ENCODE measurements at regions not wholly inside any gene's neighbourhood (a gene's known extent, or its start where the extent isn't known, plus 50 kb on each side); places are given as distances from the start of the nearest gene placed in this dataset.

DNA sequence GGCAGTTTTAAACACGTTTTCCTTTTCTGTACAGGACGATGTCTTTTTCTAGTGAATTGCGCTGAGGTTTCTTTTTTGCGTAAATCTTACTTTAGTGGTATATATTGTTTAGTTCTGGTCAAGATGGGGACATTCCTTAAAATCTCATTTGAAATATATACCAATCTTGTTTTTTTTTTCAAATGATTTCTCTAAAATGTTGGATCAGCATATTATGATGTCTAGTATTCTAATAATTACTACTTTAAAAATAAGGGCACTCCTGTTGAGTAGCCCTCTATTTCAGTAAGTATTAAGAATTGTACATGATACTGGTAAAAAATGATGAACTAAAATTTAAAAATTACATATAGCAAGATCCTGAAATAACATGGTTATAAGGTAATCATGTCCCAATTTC lies 224.1 kb upstream of the ARHGAP24 start:
- no peak for DNase-seq (ENCODE audit: extremely low read depth in 1 of 2, low read depth in 1 of 2)

DNA sequence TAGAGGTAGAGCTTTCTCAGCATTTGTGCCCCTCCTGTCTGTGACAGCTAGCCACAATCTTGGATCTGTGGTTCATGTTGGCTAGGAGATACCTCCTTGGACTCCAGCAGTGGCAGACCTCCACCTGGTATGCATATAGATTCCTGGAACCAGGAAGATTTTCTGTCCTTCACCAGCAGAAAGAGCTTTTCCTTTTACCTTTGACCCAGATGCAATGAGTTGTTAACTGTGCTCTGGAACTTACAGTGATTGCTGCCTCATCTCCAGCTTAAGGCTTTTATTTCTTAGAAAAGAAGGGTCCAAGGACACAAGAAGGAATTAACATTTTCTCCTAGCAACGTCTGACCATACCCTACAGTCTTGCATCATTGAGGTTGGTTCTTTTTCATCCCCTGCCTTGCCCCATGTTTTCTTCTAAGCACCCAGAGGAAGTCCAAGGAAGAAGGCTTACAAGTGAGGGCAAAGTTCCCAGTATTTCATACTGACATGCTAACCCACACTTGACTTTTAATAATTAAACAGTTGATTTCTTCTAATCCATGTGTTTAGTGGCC lies 217.1 kb upstream of the ARHGAP24 start:
- DNase-seq (ENCODE audit: extremely low read depth in 1 of 2, low read depth in 1 of 2), result no peak

DNA sequence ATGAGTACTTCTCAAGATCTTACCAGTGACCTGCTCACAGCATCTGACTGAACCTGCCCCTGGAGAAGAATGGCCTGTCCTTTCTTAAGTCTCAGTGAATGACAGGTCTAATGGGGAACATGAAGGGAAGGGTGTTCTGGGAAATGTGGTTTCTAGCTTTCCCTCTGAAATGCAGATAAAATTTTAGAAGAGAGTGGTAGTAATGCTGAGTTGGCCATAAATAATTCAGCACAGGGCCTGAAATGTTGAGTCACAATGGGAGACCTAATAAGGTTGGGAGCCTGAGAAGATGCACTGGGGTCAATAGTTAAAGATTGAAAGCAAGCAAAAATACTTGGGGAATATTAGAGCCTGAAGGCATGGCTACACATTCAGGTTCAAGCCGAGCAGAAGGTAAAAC lies 214.9 kb upstream of the ARHGAP24 start:
- DNase-seq (ENCODE audit: extremely low read depth in 1 of 2, low read depth in 1 of 2), result no peak

DNA sequence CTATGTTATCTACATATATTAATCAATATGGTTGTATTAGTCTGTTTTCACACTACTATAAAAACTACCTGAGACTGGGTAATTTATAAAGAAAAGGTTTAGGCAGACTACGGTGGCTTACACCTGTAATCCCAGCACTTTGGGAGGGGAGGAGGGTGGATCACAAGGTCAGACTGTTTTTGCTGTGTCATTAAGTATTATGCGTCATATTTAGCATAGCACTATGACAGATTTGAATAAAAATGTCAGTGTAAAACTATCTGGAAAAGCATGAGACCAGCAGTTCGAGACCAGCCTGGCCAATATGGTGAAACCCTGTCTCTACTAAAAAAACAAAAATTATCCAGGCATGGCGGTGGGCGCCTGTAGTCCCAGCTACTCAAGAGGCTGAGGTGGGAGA lies 209.7 kb upstream of the ARHGAP24 start:
- no peak for DNase-seq (ENCODE audit: extremely low read depth in 1 of 2, low read depth in 1 of 2)

DNA sequence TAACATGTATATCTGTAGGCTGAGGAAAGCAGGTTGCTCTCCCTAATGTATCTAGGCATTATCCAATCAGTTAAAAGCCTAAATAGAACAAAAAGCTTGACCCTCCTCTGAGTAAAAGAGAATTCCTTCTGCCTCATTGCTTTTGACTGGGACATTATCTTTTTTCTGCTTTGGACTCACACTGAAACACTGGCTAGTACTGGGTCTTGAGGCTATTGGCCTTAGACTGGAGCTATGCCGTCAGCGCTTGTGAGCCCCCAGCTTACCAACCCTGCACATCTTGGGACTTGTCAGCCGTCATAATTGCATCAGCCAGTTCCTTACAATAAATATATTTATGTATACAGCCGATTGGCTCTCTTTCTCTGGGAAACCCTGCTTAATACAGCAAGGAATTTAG lies 206.8 kb upstream of the ARHGAP24 start:
- DNase-seq (ENCODE audit: extremely low read depth in 1 of 2, low read depth in 1 of 2), result no peak

DNA sequence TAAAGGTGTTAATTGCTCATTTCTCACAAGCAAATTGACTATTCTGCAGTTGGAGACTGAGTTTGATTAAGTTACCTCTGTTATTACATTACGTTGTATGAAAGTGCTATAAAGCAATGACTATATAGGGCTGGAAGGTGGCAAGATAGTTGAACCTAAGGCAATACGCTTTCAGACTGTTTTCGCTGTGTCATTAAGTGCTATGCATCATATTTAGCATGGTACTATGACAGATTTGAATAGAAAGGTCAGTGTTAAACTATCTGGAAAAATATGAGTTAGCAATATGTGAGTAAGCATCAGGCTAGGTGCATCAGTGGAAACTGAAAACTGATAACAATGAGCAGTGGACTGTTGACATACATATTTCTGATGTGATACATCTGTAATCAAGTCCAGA lies 206.0 kb upstream of the ARHGAP24 start:
- DNase-seq (ENCODE audit: extremely low read depth in 1 of 2, low read depth in 1 of 2), result no peak

DNA sequence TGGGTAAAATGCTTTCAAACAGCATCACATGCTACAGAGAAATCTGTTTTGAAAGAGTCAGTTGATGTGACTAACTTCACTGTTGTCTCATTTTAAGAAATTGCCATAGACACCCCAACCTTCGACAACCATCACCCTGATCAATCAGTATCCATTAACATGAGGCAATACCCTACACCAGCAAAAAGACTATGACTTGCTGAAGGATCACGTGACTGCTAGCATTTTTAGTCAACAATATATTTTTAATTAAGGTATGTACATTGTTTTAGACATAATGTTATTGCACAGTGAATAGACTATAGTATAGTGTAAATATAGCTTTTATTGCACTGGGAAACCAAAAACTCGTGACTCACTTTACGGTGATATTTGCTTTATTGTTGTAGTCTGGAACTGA lies 200.0 kb upstream of the ARHGAP24 start:
- DNase-seq (ENCODE audit: extremely low read depth in 1 of 2, low read depth in 1 of 2), result no peak

DNA sequence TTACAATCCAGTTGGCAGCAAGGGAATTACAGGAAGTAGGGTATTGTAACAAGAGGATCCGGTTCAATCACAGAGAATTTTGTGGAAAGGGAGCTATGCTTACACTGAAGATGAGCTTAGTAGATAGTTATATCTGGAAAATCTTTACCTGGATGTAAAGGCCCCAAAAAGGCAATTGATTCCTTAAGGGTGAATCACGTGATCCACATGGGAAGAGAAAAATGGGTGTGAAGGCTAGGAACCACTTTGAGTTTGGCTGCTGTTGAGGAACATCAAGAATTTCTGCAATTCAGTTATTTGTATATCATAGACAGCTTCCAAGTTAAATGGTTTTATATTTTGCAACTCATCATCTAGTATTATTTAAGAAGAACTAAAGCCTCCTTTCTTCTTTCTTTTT lies 194.0 kb upstream of the ARHGAP24 start:
- no peak for DNase-seq (ENCODE audit: extremely low read depth in 1 of 2, low read depth in 1 of 2)

DNA sequence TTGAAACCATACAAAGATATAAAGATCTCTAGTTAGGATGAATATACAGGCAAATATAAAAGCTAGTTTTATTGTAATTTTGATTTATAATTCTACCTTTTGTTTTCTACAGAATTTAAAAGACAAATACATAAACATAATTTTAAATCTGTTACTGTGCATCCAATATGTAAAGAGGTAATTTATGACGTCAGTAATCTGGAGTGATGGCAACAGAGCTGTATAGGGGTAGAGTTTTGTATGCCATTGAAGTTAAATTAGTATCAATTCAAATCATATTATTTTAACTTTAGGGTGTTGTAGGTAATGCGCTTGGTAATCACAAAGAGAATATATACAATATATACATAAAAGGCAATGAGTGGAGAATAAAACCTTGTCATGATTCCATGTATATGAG lies 183.7 kb upstream of the ARHGAP24 start:
- DNase-seq (ENCODE audit: extremely low read depth in 1 of 2, low read depth in 1 of 2), result no peak

DNA sequence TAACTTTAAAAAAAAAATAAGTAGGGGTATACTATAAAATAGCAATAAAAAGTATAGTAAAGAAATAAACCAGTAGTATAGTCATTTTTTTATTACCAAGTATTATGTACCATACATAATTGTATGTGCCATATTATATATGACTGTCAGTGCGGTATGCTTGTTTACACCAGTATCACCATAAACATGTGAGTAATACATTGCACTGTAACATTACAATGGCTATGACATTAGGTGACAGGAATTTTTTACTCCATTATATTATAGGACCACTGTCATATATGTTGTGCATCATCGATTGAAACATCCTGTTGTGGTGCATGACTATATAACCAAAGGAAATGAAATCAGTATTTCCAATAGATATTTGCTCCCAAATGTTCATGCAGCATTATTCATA lies 176.9 kb upstream of the ARHGAP24 start:
- DNase-seq (ENCODE audit: extremely low read depth in 1 of 2, low read depth in 1 of 2), result no peak

DNA sequence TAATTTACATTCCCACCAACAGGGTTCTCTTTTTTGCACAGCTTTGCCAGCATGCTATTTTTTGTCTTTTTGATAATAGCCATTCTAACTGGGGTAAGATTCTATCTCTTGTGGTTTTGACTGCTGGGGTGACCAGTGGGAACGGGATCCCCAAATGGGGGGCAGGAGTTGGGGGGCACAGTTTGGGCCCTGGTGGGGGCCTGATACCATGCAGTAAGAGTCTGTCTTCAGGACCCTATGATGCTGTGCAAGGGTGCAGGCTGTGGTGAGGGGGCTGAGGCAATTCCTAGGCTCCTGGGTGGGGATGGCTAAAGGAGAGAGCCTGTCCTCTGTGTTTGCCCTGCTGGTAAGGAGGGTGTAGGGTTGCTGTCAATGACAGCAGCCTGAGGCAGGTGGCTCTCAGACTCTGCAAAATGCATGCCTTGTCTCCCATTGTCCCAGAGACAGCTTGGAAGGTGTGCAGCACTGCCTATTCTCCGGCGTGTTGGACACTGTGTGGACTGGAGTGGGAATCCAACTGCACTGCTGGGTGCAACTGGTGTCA lies 172.7 kb upstream of the ARHGAP24 start:
- DNase-seq (ENCODE audit: extremely low read depth in 1 of 2, low read depth in 1 of 2), result no peak

DNA sequence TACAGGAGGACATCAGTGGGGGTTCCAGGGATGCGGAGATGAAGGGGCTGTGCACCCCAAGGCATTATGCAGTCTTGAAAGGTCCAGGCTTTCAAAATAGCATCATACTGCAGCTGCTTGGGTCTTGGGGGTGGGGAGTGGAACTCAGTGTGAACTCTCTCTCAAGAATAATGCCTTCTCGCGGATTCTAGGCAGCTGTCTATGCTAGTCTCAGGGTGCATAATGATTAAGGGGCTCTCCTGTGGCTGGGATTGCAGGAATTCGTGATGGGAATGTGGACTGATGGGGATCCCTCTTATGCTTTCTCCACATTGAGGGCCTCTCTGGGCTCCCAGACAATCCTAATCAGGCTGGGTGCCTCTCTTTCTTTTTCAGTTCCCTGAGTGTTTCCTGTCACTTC lies 172.2 kb upstream of the ARHGAP24 start:
- no peak for DNase-seq (ENCODE audit: extremely low read depth in 1 of 2, low read depth in 1 of 2)

DNA sequence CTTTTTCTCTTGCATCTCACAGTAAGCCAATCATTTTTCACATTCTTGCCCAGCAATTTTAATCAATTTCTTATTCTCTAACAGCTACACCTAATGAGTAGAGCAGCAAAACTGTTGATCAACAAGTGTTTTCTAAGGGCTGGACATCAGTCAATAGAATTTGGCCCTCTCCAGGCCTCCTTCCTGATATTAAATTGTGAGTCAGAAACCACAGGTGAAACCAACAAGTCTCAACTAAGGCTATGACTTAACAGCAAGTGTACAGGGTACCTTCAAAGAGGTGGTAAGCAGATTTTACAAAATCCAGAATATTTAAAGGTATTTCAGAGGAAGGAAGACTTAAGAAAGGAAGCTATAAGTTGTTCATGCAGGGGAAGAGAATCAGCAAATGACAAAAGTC lies 156.5 kb upstream of the ARHGAP24 start:
- no peak for DNase-seq (ENCODE audit: extremely low read depth in 1 of 2, low read depth in 1 of 2)

DNA sequence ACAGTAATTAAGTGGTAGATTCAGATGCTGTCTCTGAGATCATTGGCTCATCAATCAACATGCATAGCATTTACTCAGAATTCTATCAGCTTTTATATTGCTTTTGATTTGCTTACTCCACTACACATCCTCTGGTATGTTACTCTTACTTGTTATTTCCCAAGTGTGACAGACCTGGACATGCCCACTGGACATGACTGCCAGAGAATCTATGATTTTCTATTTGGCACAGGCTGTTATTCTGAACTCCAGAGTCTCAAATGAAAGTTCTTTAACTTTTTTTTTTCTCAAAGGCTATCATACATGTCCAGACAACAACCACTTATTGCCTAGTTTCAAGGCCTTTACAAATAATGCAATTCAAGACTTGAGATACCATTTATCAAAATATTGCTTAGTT lies 116.1 kb upstream of the ARHGAP24 start:
- DNase-seq (ENCODE audit: extremely low read depth in 1 of 2, low read depth in 1 of 2), result no peak

DNA sequence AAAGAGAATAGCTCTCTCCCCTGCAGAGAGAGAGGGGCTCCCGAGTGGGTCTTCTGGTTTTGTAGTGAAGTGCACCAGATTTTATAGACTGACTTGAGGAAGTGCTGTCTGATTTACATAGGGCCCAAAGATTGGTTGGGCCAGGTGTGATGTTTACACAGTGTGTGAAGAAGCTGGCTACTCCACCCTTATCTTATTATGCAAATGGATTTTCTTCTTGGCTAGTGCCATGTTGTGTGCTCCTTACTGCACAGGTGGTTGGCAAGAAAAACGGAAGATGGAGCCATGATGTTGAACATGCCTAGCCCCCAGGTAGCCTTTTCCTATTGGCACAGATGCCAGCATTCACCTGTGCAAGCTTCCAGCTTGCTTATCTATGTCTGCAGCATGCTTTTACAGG lies 112.4 kb upstream of the ARHGAP24 start:
- no peak for DNase-seq (ENCODE audit: extremely low read depth in 1 of 2, low read depth in 1 of 2)

DNA sequence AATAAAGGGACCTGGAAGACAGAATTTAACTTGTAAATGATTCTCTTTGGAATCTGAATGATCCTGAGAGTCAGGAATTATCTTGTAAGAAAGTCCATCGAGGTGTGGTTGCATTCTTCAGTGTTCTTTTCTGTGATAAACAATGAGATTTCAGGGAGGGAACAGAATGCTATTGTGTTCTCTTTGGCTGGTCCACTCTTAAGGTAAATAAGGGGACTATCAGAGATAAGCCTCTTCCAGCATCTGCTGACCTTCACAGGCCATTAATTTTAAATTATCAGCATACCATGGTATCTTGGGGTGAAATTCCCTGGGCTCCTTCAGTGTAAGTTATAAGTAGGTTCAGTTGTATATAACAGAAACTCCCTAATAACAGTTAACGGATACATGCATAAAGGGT lies 107.1 kb upstream of the ARHGAP24 start:
- no peak for DNase-seq (ENCODE audit: extremely low read depth in 1 of 2, low read depth in 1 of 2)

DNA sequence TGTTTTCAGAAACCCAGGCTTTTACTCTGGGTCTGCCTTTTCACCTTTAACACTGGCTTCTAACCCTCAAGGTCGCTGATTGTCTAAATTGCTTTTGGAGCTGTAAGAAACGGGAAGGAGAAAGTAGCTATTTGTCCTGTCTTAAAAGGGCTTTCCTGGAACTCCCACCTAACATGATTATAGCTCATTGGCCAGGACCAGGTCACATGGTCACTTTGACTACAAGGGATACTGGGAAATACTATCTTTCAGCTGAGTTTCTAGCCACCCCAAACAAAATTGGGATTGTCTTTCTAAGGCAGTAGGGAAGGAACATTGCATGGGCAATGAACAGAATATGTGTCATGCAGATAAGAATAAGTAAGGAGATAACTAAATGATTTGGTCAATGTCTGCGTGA lies 106.7 kb upstream of the ARHGAP24 start:
- DNase-seq (ENCODE audit: extremely low read depth in 1 of 2, low read depth in 1 of 2), result no peak

DNA sequence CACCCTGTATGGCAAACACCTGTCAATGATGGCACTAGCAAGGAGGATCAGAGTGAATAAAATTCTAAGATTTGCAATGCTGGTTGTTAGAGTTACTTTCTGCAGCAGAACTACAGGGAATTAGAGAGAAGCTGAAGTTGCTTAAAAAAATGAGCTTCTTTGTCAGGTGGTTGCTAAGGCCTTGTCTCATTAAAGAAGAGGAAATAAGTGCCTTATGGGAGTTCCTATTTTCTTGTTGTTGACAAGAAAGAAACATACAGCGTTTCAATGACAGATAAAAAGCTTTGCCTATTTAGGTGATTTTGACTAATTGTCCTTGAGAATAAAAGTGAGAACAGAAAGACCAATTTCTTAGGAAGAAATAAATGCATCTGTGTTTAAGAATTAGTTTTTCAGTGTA lies 106.0 kb upstream of the ARHGAP24 start:
- DNase-seq (ENCODE audit: extremely low read depth in 1 of 2, low read depth in 1 of 2), result no peak

DNA sequence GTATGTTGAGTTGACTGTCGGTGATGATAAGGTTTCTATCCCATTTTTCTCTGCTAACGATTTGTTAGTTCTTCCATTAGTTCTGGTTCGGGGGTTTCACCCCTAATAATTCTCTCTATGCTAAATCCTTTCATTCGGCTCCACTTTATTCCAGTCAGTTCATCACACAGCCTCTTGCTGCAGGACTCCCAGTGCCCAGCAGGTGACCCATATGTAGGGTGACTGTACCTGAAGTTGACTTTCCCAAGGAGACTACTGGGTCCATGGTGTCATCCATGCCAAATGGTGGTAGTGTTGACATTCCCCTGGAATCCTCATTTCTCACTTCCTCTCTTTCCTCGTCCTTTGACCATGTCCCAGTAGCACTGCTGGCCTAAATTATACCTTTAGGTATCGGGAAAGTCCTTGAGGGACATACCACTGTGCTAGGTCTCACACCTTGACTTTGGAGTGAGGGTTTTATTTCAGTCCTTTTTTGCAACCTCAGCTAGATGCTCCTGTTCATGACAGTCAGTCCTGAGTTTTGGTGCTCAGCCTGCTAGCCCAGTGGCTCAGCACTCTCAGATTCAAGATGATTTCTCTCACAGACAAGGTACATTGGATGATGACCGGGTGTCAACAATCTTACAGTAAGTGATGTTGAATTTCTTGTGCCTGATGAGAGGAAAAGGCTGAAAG lies 105.1 kb upstream of the ARHGAP24 start:
- no peak for DNase-seq (ENCODE audit: extremely low read depth in 1 of 2, low read depth in 1 of 2)

DNA sequence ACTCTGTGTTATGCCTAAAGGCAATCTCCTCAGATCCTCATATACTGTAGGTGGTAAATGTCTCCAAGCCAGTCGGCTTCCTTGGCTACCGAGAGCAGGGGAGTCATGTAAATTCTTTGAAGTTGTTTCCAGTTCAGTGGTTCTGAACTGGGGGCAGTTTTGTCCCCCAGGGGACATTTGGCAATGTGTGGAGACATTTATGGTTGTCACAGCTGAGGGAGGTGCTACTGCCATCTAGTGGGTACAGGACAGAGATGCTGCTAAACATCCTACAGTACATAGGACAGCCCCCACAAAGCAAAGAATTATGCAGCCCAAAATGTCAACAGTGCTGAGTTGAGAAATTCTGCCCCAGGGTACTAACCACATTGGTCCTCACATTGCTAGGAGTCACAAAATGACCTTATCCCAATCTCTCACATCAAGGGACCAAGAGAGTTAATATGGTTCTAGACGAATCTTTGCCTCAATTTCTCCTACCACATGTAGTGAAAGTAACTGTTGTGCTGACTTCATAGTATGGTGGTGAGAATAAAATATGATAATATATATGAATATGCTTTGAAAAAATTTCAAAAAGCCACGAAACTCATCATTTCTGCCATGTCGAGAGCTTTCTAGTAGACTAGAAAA lies 104.4 kb upstream of the ARHGAP24 start:
- DNase-seq (ENCODE audit: extremely low read depth in 1 of 2, low read depth in 1 of 2), result no peak

DNA sequence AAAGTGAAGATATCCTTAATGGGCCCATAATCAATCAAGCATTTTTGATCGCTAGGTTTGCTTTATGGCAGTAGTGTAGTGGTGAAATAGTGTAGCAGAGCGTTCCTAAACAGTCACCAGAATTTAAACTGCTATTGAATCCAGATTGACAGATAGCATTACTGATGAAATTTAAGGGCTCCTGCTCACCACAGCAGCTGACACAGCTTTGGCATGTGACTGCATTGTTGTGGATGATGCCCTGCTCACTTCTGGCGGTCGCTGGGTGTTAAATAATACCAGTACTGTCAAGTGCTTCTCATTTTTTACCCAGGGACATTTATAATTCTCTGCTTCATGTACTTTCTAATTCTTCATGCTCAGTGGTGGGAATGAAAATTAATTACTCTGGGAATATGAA lies 102.0 kb upstream of the ARHGAP24 start:
- DNase-seq (ENCODE audit: extremely low read depth in 1 of 2, low read depth in 1 of 2), result no peak

DNA sequence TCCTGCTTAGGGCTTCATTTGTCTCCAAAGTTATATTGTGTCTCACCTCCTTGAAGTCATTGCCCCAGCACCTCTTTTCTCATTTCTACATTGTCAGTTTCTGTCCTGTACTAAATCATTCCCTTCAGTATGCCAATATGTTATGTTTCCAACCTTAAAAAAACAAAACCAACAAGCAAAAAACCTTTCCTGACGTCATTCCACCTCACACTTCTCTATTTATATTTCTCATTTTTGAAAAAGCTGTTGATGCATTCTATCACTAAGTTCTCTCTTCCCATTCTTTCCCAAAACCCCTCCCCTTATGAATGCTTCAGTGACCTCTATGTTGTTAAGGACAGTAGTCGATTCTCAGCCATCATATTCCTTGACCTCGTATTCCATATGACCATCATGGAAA lies 98.7 kb upstream of the ARHGAP24 start:
- DNase-seq (ENCODE audit: extremely low read depth in 1 of 2, low read depth in 1 of 2), result no peak
